ENCODE measurements at regions not wholly inside any gene's neighbourhood (a gene's known extent, or its start where the extent isn't known, plus 50 kb on each side); places are given as distances from the start of the nearest gene placed in this dataset.

DNA sequence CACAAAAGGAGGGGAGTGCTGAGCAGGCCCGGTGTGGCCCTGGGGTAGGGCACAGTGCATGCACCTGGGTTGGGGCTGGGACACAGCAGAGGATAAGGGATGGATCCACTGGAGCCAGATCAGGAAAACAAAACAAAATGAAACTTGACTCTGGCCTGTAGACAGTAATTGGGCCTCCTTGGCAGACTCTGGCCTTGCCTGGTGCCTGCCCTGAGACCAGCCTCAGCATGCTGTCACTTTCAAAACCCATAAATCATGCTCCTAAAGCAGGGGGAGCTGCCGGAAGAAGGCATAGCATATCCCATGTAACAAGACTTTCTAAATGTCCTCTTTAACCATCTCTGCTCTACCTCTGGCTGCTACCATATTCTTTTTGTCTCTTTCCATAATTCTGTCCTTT is 61.1 kb upstream of the IGFBP5 start:
- Histone ChIP-seq H2AFZ (ENCODE audit: low read length) (no peak overlapping the region), H3K4me3 (ENCODE audit: low read depth, low read length, poor library complexity, severe bottlenecking) (no peak overlapping the region), H3K27ac (ENCODE audit: low read depth, low read length, poor library complexity, severe bottlenecking) (no peak overlapping the region), H3K36me3 (ENCODE audit: insufficient read depth, low read length) (no peaks in the 10 kb centered on the region), H4K20me1 (ENCODE audit: insufficient read depth, low read length) (no peaks in the 10 kb centered on the region), H3K79me2 (ENCODE audit: insufficient read depth, low read depth, low read length) (no peaks in the 10 kb centered on the region), H3K9me2 (ENCODE audit: insufficient read depth, low read length) (no peaks in the 10 kb centered on the region), H3K4me2 (ENCODE audit: low read length) (no peak overlapping the region), H3K9me3 (ENCODE audit: low read length) (no peaks in the 10 kb centered on the region), H3K4me1 (ENCODE audit: insufficient read depth, low read length, poor library complexity, severe bottlenecking) (no peaks in the 10 kb centered on the region)
- BruUV-seq (replicated peaks), result no TSS peak
- ChIA-PET POLR2A (no interaction called here), CTCF (ENCODE audit: unreplicated experiment) (no interaction called here)
- no peak for TF ChIP-seq EZH2phosphoT487 (IDR thresholded peaks at IDR 0.05; ENCODE audit: borderline replicate concordance, low read depth, low read length)
- TF ChIP-seq, protein P1, sequence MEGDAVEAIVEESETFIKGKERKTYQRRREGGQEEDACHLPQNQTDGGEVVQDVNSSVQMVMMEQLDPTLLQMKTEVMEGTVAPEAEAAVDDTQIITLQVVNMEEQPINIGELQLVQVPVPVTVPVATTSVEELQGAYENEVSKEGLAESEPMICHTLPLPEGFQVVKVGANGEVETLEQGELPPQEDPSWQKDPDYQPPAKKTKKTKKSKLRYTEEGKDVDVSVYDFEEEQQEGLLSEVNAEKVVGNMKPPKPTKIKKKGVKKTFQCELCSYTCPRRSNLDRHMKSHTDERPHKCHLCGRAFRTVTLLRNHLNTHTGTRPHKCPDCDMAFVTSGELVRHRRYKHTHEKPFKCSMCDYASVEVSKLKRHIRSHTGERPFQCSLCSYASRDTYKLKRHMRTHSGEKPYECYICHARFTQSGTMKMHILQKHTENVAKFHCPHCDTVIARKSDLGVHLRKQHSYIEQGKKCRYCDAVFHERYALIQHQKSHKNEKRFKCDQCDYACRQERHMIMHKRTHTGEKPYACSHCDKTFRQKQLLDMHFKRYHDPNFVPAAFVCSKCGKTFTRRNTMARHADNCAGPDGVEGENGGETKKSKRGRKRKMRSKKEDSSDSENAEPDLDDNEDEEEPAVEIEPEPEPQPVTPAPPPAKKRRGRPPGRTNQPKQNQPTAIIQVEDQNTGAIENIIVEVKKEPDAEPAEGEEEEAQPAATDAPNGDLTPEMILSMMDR (conservative IDR thresholded peaks at IDR 0.05; ENCODE audit: low read length), result no peak
- intact Hi-C loops (cut with micrococcal nuclease; ENCODE audit: unreplicated experiment), result no loop called here
- DNase-seq (ENCODE audit: low spot score), result no peak

DNA sequence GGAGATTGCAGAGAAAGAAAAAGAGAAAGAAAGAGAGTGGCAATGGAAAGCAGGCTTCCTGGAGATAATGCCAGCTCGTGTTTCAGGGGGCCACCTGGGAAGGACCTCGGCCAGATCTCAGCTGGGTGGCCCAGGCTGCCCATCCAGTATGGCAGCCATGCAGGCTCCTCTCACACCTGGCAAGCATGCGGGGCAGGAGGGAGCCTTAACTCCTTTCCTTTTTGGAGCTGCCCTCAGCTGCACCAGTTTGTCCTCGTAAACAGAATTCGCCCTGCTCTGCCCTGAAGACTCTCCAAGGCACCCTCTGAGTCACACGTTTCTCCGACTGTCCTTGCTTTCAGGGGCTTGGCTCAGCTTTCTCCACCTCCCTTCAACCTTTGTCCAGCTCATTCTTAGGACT is 59.5 kb upstream of the IGFBP5 start:
- no peaks in the 10 kb centered on the region for H3K9me2 ChIP-seq (ENCODE audit: insufficient read depth, low read length)
- H3K4me2 ChIP-seq (ENCODE audit: low read length), result no peak overlapping the region
- no peaks in the 10 kb centered on the region for H3K36me3 ChIP-seq (ENCODE audit: insufficient read depth, low read length)
- H3K4me1 ChIP-seq (ENCODE audit: insufficient read depth, low read length, poor library complexity, severe bottlenecking), result no peaks in the 10 kb centered on the region
- H3K27ac ChIP-seq (ENCODE audit: low read depth, low read length, poor library complexity, severe bottlenecking), result no peak overlapping the region
- no TSS peak for BruUV-seq (replicated peaks)
- no peak overlapping the region for H3K4me3 ChIP-seq (ENCODE audit: low read depth, low read length, poor library complexity, severe bottlenecking)
- ChIA-PET CTCF (ENCODE audit: unreplicated experiment) (no interaction called here), POLR2A (no interaction called here)
- TF ChIP-seq, protein P1 (conservative IDR thresholded peaks at IDR 0.05; ENCODE audit: low read length), result no peak
- TF ChIP-seq EZH2phosphoT487 (IDR thresholded peaks at IDR 0.05; ENCODE audit: borderline replicate concordance, low read depth, low read length), result no peak
- no peak overlapping the region for H2AFZ ChIP-seq (ENCODE audit: low read length)
- no peaks in the 10 kb centered on the region for H3K79me2 ChIP-seq (ENCODE audit: insufficient read depth, low read depth, low read length)
- intact Hi-C loops (cut with micrococcal nuclease; ENCODE audit: unreplicated experiment), result no loop called here
- H3K9me3 ChIP-seq (ENCODE audit: low read length), result no peaks in the 10 kb centered on the region
- H4K20me1 ChIP-seq (ENCODE audit: insufficient read depth, low read length), result no peaks in the 10 kb centered on the region
- no peak for DNase-seq (ENCODE audit: low spot score)

DNA sequence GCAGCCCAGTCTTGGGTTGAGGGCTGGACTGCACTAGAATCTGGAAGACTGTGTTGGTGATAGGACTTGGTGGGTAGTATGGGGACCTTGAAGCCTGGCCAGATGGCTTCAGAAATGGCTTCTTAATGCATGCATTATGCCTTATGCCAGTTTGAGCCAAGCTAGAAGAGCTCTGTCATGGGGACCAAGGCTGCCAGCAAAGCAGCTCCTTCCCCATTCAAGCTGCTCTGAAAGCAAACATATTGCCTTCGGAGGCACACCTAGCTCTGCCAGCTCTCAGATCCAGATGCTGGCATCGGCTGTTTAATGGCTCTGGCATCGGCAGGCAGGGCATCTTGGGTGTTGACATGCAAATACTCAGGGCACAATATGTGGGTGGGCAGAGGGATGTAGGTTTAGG is 59.0 kb upstream of the IGFBP5 start:
- no peak for TF ChIP-seq EZH2phosphoT487 (IDR thresholded peaks at IDR 0.05; ENCODE audit: borderline replicate concordance, low read depth, low read length)
- TF ChIP-seq, protein P1 (conservative IDR thresholded peaks at IDR 0.05; ENCODE audit: low read length), result no peak
- Histone ChIP-seq H3K4me1 (ENCODE audit: insufficient read depth, low read length, poor library complexity, severe bottlenecking) (no peaks in the 10 kb centered on the region), H2AFZ (ENCODE audit: low read length) (no peak overlapping the region), H3K9me2 (ENCODE audit: insufficient read depth, low read length) (no peaks in the 10 kb centered on the region), H4K20me1 (ENCODE audit: insufficient read depth, low read length) (no peaks in the 10 kb centered on the region), H3K9me3 (ENCODE audit: low read length) (no peaks in the 10 kb centered on the region), H3K36me3 (ENCODE audit: insufficient read depth, low read length) (no peaks in the 10 kb centered on the region), H3K4me3 (ENCODE audit: low read depth, low read length, poor library complexity, severe bottlenecking) (no peak overlapping the region), H3K4me2 (ENCODE audit: low read length) (no peak overlapping the region), H3K79me2 (ENCODE audit: insufficient read depth, low read depth, low read length) (no peaks in the 10 kb centered on the region), H3K27ac (ENCODE audit: low read depth, low read length, poor library complexity, severe bottlenecking) (no peak overlapping the region)
- intact Hi-C loops (cut with micrococcal nuclease; ENCODE audit: unreplicated experiment), result no loop called here
- DNase-seq (ENCODE audit: low spot score), result no peak
- ChIA-PET POLR2A (no interaction called here), CTCF (ENCODE audit: unreplicated experiment) (no interaction called here)
- BruUV-seq (replicated peaks), result no TSS peak
